ENCODE measurements at regions not wholly inside any gene's neighbourhood (a gene's known extent, or its start where the extent isn't known, plus 50 kb on each side); places are given as distances from the start of the nearest gene placed in this dataset.

DNA sequence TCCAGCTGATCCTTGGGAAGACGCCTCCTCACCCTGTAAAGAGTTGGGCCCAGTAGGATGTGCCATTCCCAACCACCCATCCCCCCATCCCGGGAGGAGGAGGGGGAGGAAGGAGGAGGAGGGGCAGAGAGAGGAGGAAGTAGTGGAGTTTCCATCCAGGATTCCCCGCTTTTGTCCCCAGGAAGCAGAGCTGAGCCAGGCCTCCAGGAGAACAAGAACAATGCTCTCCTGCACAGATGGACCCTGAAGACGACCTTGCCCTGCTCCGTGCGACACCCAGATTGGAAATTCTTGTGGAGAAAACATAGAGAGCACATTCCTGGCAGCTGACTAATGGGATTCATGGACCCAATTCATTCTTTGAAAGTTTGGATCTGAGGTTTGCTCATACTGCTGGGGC is 132.3 kb upstream of the CRY1 start:
- no peak for DNase-seq (ENCODE audit: low read depth)

DNA sequence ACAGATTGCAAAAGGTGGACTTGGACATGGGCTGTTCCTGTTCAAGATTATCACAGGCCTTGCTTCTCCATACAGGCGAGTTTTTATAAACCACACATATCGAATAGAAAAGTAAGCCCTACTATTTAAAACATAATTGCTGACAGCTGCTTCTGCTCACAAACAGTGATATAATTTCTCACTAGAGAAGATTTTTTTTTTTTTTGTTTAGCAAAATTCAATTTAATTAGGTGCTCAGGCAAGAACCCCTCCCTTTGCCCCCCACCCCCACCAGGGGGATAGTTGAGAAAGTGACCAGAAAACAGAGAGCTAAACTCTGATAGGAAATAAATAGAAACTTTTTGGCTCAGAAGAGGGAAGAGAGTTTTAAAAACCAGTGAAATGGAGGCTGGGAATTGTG is 132.8 kb upstream of the CRY1 start:
- DNase-seq (ENCODE audit: low read depth): no peak

DNA sequence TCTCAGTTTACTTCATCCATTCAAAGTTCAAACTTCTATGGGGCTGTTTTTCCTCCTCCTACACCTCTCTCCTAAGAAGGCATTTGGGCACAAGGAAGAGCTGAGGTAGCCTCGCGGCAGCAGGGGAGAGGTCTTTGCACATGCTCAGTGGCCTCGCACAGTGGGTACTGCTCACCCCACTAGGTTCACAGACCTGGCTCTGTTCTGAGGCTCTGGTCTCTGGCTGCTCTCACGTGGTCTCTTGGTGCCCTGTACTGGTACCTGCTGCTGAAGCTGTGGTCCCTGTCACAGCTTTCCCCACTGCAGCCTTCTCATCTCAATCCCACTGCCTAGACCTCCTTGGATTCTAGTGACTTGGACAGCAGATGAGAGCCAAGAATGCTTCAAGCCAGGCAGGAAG is 134.7 kb upstream of the CRY1 start:
- no peak for DNase-seq (ENCODE audit: low read depth)

DNA sequence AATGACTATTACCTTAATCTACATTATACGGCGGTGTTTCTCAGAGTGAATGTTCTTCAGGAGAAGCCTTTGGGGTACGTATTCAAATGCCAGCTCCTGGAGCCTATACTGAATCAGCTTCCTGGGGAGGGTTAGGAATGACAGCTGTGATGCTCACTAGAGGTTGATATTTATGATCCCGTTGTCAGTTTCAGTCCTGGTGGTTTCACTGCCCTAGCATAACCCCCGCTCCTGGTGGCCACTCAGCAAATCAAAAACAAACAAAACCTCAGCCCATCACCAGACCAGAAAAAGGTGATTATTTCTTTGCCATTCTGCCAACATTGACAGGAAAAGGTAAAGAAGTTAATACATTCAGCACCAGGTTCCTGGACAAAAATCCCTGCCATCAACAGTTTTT is 136.5 kb upstream of the CRY1 start:
- no peak for DNase-seq (ENCODE audit: low read depth)

DNA sequence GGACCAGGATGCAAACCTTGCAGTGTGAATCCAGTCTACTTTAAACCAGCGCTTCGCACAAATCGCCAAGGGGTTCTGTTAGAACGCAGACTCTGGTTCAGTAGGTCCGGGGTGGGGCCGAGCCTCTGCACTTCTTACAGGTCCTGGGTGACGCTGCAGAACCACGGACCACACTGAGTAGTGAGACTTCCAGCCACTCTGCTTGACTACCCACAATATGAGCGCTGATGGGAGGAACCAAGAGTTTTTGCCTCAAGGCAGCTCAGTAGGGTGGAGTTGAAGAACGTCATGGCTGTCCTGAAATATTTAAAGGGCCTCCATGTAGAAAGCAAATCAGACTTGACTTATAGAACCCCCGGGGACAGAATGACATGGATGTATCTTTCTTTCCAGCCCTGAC is 138.0 kb upstream of the CRY1 start:
- DNase-seq (ENCODE audit: low read depth): no peak

DNA sequence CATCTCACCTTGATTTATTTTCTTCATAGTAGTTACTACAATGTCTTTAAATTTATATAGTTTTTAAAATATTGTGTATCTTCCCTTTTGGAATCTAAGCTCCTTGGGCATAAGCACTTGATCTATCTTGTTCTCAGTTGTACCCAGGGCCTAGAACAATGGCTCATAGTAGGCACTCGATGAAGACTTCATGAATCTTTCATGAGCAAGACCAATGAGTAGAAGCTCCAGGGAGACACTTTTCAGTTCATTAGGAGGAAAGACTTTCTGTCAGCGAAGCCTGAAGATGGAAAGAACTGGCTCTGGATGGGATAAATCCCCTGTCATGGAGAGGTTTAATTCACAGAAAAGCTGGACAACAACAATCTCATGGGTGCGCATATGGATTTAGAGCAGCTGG is 140.2 kb upstream of the CRY1 start:
- DNase-seq (ENCODE audit: low read depth): no peak

DNA sequence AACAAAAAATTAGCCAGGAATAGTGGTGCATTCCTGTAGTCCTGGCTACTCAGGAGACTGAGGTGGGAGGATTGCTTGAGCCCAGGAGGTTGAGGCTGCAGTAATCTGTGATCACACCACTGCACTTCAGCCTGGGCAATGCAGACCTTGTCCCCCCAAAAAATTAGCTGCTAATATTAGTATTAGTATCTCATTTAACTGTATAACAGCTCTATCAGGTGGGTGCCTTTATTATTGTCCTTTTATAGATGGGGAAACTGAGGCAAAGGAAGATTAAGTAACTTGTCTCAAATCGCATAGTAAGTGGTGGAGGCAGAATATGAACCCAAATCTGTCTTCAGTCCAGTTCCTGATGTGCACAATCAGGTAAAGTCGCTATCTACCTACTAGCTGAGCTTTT is 142.3 kb upstream of the CRY1 start:
- no peak for DNase-seq (ENCODE audit: low read depth)

DNA sequence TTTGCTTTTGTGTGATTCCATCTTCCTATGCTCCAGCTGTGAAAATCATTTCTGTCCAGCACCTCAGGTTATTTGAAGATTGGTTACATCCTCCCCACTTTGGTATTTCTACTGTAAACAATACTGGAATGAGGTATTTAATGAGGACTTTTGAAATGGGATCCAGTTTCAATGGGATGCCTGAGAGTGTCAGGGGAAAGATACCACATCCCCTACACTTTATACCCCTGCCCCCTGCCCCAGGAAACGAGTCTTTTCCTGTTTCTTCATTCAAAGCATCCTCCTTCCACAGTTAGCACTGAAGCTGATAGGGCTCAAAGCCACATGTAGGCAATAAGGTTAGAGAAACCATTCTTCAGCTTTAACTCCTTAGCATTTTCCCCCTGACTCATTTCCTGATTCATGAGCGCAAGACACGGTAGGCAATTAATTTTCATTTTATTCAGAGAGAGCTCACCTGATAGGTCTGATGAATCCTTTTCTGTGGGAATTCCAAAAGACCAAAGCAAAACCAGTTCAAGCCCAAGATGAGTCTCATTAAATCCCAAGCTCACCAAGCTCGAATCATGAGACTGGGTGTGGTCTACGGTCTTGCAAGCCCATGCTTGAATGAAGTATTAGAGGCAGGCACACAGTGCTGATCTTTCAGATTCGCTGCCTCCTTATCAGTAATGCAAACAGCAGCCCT is 143.6 kb upstream of the CRY1 start:
- no peak for DNase-seq (ENCODE audit: low read depth)

DNA sequence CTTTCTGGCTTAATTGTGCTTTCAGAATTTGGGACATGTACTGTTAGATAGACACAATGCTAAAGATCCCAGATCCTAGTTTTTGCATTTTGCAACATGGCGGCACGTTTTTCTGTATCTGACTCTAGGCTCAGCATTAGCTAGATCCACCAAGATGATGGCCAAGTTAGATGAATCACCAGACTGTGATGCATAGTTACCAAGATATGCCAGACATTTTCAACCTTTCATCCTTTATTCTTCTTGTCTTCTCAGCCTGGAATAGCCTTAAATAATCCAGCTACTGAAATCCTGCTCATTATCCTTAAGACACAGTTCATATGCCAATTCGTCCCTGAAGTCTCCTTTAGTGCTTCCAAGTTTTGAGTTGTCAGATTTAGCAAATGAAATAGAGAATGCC is 144.9 kb upstream of the CRY1 start:
- no peak for DNase-seq (ENCODE audit: low read depth)

DNA sequence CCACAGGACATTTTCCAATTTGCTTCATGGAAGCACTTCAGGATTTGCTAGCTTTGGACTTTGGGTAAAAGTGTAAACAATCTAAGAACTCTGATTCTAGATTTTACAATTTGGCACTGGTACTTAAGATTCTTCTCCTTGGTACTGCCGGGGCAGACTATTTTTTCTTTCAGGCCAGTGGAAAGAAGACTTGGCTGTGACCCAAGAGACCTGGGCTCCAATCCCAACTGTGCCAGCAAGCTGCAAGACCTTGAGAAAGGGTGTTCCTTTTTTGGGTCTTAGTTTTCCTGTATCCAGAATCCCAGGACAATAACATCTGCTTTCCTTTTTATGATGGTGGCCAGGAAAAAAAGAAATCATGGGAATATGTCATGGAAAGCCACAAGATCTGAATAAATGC is 148.1 kb upstream of the CRY1 start:
- no peak for DNase-seq (ENCODE audit: low read depth)

DNA sequence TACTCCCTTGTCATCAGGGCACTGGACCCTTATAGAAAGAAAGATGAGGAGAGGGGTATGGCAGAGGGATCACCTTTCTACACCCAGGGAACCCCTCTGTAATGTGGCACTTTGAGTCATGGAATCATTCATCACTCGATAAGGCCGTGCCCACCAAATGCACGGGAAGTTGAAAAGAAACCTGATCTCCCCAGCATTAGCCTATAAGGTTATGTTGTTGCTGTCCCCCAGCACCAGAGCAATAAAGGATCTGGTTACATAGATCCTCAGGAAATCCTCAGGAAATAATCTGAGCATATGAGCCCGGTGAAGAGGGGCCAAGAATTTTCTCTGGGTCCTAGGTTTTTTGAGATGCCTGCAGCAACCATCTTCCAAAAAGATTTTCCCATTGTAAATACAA is 148.8 kb upstream of the CRY1 start:
- DNase-seq (ENCODE audit: low read depth): no peak

DNA sequence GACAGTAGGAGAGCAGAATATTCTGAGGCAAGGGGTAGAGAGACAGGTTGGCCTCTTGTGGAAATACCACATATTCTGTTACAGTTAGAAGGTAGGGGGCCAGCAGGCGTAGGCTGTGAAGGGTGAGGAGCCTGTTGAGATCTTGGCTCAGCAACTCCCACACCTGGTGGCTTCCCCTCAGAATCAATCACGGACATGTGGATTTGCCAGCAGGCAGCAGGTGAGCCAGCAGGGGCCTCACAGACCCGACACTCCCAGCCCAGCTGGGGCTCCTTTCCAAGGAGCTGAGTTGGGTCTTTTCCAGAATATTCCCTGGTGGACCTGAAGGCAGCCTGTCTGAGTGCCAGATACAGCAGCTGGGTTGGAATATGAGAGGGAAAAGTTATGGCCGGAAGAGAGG is 150.0 kb upstream of the CRY1 start:
- no peak for DNase-seq (ENCODE audit: low read depth)

DNA sequence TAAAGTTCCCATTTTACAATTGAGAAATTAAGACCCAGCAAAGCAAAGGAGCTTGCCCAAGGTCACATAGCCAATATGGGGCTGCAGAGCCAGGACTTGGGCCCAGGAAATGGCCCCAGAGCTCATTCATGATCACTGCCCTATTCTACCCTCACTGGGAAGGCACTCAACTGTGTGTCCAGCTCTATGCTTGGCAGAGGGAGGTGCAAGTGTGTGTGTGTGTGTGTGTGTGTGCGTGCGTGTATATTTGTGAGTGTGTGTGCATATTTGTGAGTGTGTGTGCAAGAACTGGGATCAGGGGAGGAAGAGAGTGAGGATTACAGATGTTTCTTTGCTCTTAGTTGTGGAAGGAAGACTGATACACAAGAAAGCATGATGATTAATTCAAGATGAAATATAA is 151.2 kb upstream of the CRY1 start:
- no peak for DNase-seq (ENCODE audit: low read depth)

DNA sequence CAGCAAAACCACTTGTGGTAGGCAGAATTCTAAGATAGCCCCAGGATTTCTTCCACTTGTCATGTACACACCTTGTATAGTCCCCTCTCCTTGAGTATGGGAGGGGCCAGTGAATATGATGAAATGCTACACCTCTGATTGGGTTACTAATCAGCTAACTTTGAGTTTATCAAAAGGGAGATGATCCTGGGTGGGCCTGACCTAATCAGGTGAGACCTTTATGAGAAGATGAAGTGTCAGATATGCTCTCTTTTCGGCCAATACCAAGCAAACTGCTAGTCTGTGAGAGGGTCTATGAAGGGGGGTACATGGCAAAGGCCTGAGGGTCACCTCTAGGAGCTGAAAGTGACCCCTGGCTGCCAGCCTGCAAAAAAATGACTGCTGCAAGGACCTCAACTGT is 154.3 kb upstream of the CRY1 start:
- DNase-seq (ENCODE audit: low read depth): no peak

DNA sequence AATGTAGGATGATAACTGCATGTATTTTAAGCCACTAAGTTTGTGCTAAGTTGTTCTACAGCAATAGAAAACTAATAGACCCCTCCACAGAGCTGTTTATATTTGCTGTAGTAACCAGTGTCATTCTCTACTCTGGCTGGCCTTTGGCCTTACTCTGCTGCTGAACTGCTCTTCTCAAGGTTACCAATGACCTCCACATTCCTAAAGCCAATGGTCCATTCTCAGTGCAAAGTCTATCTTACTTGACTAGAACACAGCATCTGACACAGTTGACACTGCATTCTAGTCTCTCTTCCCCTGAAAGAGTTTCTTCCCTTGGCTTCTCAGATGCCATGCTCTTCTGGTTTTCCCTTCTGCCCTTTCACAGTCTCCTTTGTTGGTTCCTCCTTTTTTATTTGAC is 154.8 kb upstream of the CRY1 start:
- no peak for DNase-seq (ENCODE audit: low read depth)

DNA sequence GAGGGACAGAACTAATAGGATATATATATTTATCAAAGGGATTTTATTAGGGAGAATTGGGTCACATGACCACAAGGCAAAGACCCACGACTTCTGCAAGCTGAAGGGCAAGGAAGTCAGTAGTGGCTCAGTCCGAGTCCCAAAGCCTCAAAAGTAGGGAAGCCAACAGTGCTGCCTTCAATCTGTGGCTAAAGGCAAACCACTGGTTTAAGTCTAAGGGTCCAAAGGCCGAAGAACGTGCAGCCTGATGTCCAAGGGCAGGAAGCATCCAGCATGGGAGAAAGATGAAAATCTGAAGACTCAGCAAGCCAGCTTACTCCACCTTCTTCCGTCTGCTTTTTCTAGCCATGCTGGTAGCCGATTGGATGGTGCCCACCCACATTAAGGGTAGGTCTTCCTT is 157.9 kb upstream of the CRY1 start:
- DNase-seq (ENCODE audit: low read depth): no peak

DNA sequence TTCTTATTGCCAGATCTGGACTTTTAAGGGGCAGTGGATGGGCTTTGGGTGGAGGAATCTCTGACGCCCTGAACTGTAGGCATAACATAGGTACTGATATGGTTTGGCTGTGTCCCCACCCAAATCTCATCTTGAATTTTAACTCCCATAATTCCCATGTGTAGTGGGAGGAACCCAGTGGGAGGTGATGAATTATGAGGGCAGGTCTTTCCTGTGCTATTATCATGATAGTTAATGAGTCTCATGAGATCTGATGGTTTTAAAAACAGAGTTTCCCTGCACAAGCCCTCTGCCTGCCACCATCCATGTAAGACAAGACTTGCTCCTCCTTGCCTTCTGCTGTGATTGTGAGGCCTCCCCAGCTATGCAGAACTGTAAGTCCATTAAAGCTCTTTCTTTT is 160.0 kb upstream of the CRY1 start:
- DNase-seq (ENCODE audit: low read depth): no peak

DNA sequence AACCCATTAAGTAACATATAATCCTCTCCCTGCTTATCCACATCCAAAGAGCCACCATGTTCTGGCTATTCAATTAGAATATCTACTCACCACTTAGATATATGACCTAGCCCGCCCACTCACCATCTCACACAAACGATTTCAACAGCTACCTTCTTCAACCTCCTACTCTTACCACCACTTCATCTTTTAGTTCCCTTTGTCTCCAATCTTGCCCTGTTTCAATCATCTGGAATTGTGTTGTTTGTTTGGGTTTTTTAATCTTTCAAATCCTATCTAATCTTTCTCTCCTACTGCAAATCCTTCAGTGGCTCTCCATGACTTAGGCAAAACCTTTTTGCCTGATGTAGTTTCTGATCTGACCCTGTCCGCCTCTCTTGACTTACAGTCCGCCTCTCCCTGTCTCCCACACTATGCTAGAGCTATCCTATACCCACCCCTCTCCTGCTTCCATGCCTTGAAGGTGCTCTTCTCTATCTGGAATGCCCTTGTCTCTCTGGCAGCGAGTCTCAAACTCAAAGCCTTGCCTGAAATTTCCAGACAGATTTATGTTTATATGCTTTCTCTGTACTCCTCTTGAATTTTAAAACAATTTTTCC is 161.0 kb upstream of the CRY1 start:
- no peak for DNase-seq (ENCODE audit: low read depth)

DNA sequence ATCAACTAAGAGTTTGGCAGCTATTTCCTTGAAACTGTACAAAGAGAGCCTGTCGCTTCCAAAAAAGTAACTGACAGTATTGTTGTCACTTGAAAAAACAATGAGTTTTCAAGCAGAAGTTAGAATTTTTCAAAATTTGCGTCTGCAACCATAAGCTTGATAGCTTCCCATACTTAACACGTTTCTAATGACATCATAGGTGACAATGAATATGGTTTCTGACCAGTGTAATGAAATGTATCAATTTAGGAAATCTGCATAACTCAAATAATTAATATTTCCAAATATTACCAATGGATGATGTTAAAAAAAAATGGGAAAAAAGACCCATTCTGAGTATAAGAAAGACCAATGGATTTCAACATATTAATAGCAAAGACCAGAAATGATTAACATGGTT is 165.4 kb upstream of the CRY1 start:
- no peak for DNase-seq (ENCODE audit: low read depth)

DNA sequence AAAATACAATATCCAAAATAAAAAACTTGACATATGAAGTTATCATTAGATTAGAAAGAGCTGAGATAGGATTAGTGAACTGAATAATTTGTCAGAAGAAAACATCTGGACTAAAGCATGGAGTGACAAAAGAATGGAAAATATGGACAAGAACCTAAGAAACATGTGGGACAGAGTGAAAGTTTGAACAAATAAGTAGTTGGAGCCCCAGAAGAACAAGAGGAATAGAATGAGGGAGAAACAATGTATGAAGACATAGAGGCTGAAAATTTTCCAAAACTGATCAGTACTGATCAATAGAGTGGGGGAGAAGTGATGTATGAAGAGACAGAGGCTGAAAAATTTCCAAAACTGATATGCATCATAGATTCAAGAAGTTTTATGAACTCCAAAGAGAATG is 170.6 kb upstream of the CRY1 start:
- no peak for DNase-seq (ENCODE audit: low read depth)

DNA sequence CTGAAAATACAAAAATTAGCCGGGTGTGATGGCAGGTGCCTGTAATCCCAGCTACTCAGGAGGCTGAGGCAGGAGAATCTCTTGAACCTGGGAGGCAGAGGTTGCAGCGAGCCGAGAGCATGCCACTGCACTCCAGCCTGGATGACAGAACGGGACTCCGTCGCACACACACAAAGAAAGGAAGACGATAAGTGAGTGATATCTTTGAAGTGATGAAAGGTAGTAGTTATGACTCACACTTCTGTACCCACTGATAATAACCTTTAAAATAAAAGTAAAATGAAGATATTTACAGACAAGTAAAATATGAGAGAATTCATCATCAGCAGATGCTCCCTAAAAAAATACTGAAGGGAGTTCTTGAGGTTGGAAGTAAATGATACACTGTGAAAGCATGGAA is 171.3 kb upstream of the CRY1 start:
- no peak for DNase-seq (ENCODE audit: low read depth)

DNA sequence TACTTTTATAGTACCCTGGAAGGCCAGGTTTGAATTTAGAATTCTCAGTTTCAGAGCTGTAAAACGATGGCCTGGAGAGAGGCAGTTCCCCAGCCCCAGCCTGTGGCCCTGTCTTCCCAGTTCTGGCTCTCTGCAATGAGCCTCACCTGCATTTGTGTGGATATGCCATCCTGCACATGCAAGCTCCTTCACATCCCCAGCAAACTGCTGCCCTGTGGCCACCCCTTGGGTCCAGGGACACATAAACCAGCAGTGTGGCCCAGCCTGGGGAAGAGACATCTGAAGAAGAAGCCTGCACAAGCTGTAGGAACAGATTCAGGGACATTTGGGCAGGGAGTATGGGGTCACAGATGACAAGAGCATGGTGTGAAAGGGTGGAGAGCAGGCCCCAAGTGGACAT is 174.3 kb upstream of the CRY1 start:
- no peak for DNase-seq (ENCODE audit: low read depth)

DNA sequence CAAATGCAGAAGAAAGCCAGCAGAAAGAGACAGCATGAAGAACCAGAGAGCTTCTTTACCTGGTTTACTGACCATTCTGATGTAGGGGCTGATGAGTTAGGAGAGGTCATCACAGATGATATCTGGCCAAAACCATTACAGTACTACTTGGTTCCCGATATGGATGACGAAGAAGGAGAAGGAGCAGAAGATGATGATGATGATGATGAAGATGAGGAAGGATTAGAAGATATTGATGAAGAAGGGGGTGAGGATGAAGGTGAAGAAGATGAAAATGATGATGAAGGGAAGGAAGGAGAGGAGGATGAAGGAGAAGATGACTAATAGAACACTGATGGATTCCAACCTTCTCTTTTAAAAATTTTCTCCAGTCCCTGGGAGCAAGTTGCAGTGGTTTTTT is 178.2 kb upstream of the CRY1 start:
- DNase-seq (ENCODE audit: low read depth): no peak

DNA sequence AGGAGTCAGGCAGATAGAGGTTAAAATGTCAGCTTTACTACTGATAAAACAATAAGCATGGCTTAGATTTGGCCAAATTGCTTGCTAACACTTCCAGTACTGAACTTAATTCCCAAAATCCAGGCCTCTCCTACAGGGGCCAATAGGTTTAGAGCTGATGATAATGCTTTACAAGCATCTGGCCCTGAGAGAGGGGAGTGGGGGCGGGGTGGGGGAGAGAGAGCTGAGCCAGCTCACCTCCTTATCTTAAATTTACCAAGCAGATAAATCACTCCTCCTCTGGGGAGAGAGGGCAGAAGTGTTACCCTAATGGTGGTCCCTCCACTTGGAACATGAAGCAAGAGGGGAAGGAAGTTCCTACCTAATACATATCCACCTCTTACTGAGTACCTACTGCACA is 182.2 kb upstream of the CRY1 start:
- DNase-seq (ENCODE audit: low read depth): no peak

DNA sequence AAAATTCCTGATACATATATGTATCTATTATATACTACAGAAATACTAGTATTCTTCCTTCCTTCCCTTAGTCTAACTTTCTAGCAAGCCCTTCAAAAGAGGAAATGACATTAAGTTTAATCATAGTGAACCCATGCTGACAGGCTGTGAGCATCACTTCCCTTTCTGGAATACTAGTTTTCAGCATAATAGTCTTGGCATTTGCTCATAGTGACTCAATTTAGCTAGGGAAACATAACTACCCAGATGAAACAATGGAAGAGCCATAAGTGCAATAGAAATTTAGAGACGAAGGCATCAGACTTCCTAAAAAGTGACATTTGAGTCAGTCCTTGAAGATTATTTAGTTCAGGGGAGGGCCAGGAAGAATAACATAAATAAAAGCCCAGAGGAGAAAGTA is 184.5 kb upstream of the CRY1 start:
- peak; percentile 6 for DNase-seq (ENCODE audit: low read depth)
